ENCODE measurements at regions not wholly inside any gene's neighbourhood (a gene's known extent, or its start where the extent isn't known, plus 50 kb on each side); places are given as distances from the start of the nearest gene placed in this dataset.

DNA sequence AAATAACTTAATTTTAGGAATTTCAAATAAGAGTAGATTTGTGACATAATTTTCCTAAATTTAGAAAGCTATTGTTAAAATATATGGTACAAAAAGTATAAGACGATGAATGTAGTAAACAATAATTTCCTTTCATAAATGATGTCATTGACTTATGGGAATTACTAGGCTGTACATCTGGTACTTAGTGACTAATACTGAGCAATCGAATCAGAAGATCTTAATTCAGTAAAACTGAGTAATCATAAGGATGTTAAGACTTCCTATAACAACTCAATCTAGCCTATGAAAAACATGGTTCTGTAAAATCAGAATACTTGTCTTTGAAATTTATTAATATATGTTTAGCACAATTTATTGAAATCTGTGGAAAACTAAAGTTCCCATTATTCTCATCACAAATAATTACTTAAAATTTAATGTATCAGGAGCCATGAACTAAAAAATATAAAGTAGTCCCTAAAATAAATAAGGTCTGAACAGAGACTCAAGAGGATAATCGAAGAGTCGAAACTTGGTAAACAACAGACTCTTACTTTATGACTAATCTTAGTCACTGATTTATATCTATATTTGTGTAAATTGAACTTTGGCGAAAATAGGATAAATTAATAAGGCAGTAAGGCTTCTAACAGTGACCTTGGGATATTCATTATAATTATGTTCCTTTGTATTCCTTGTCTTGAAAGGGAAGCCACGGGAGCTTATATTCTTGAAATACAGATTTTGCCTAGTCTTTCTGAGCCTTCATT is 142.1 kb downstream of the HGF start:
- Histone ChIP-seq H3K23ac (ENCODE audit: insufficient read length) (no peak overlapping the region), H2BK5ac (ENCODE audit: low read depth, low read length) (no peak overlapping the region), H4K5ac (ENCODE audit: insufficient read length, low read depth, low read length) (no peak overlapping the region), H3K56ac (replicated peaks; ENCODE audit: insufficient read length, low read depth, low read length) (no peak overlapping the region), H2BK15ac (ENCODE audit: low read length) (no peak overlapping the region), H2AFZ (ENCODE audit: low read length) (no peak overlapping the region), H3K4me1 (replicated peaks in 1 of 4; ENCODE audit: control insufficient read depth in 3 of 4, insufficient read depth in 4 of 4, low read length in 3 of 4) (peaks cover 0 to 3% (median 0%) of the 10 kb centered on the region in 4 experiments; a peak in 1 of 7 replicates), H3K14ac (ENCODE audit: insufficient read length) (no peak overlapping the region), H3K4ac (replicated peaks; ENCODE audit: insufficient read length, low read depth, low read length) (no peak overlapping the region), H2BK120ac (replicated peaks; ENCODE audit: low read depth, low read length) (no peak overlapping the region), H2BK20ac (ENCODE audit: low read length) (no peak overlapping the region), H4K91ac (replicated peaks; ENCODE audit: insufficient read length, low read length) (no peak overlapping the region), H3K79me2 (ENCODE audit: control insufficient read depth in 1 of 2, insufficient read depth in 2 of 2, low read length in 2 of 2) (no peaks in the 10 kb centered on the region), H3K4me2 (ENCODE audit: insufficient read depth in 1 of 2, low read depth in 2 of 2, low read length in 2 of 2) (no peak overlapping the region), H3K23me2 (ENCODE audit: low read depth, low read length) (no peaks in the 10 kb centered on the region), H4K8ac (ENCODE audit: extremely low read depth, insufficient read depth, low read length) (no peak overlapping the region), H3K18ac (ENCODE audit: extremely low read depth, low read length) (no peak overlapping the region), H4K20me1 (replicated peaks in 1 of 2; ENCODE audit: control insufficient read depth in 1 of 2, insufficient read depth in 2 of 2, low read length in 2 of 2) (no peaks in the 10 kb centered on the region), H3K9ac (replicated peaks in 1 of 4; ENCODE audit: extremely low read depth in 1 of 4, low read depth in 3 of 4, low read length in 3 of 4) (no peak overlapping the region), H3K9me3 (ENCODE audit: insufficient read depth in 2 of 2, low read depth in 1 of 2, low read length in 1 of 2) (no peaks in the 10 kb centered on the region), H2AK5ac (ENCODE audit: low read depth, low read length) (no peak overlapping the region), H2BK12ac (ENCODE audit: low read depth, low read length) (no peak overlapping the region), H3K36me3 (ENCODE audit: control insufficient read depth in 2 of 4, insufficient read depth in 4 of 4, low read length in 3 of 4) (no peaks in the 10 kb centered on the region), H3K27me3 (replicated peaks in 1 of 4; ENCODE audit: control insufficient read depth in 3 of 4, extremely low read depth in 1 of 4, insufficient read depth in 3 of 4, low read length in 3 of 4) (no peaks in the 10 kb centered on the region), H3K4me3 (ENCODE audit: extremely low read depth in 1 of 4, insufficient read depth in 2 of 4, low read depth in 3 of 4, low read length in 4 of 4) (no peak overlapping the region), H3K79me1 (ENCODE audit: low read depth, low read length) (no peaks in the 10 kb centered on the region), H3K27ac (ENCODE audit: low read depth, low read length) (no peak overlapping the region)
- TF ChIP-seq BRCA1 (IDR thresholded peaks at IDR 0.05; ENCODE audit: low read depth, low read length) (no peak), PHF8 (conservative IDR thresholded peaks at IDR 0.05; ENCODE audit: low read depth, low read length) (no peak), USF2 (IDR thresholded peaks at IDR 0.05; ENCODE audit: low read length) (no peak), SIRT6 (IDR thresholded peaks at IDR 0.05; ENCODE audit: low read length) (no peak), EZH2 (IDR thresholded peaks at IDR 0.05; ENCODE audit: low read depth, low read length, severe bottlenecking) (no peak), SP1 (IDR thresholded peaks at IDR 0.05; ENCODE audit: low read depth, low read length) (no peak), E2F6 (IDR thresholded peaks at IDR 0.05) (no peak)
- 92% methylated on average over 6 of the region's 6 CpGs; no CpG with 5 or more reads in 1 of the 2 experiments for WGBS, 2 experiments (ENCODE audit: extremely low coverage in 1 of 2, insufficient coverage in 1 of 2, insufficient read length in 1 of 2, insufficient replicate concordance in 2 of 2, low coverage in 1 of 2, low lambda C conversion rate in 2 of 2, missing lambda C conversion rate in 1 of 2)
- no peak for FAIRE-seq
- POLR2A ChIA-PET (ENCODE audit: partially characterized antibody): no interaction called here
- CTCF ChIA-PET (ENCODE audit: partially characterized antibody): no interaction called here
- no peak for DNase-seq (ENCODE audit: low read depth in 1 of 2, low spot score in 2 of 2)
